ENCODE measurements at regions not wholly inside any gene's neighbourhood (a gene's known extent, or its start where the extent isn't known, plus 50 kb on each side); places are given as distances from the start of the nearest gene placed in this dataset.

DNA sequence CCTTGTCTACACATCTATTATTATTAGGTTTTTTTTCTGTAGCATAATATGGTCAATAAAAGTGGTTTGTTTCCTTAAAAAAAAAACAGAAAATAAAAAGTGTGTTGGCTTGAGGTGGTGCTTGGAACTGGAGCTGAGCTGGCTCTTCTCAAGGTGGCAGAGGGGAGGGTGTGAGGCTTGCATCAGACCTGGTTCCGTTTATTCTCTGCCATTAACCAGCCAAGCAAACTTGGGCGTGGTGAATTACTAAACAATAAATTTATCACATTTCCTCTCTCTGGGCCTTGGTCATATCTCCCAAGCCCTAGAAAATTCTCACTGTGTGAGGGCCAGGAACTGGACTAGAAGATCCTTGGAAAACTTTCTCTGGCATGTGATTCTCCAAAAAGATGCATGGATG lies 427.5 kb upstream of the MKI67 start:
- TF ChIP-seq, protein P1, sequence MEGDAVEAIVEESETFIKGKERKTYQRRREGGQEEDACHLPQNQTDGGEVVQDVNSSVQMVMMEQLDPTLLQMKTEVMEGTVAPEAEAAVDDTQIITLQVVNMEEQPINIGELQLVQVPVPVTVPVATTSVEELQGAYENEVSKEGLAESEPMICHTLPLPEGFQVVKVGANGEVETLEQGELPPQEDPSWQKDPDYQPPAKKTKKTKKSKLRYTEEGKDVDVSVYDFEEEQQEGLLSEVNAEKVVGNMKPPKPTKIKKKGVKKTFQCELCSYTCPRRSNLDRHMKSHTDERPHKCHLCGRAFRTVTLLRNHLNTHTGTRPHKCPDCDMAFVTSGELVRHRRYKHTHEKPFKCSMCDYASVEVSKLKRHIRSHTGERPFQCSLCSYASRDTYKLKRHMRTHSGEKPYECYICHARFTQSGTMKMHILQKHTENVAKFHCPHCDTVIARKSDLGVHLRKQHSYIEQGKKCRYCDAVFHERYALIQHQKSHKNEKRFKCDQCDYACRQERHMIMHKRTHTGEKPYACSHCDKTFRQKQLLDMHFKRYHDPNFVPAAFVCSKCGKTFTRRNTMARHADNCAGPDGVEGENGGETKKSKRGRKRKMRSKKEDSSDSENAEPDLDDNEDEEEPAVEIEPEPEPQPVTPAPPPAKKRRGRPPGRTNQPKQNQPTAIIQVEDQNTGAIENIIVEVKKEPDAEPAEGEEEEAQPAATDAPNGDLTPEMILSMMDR (IDR thresholded peaks at IDR 0.05; ENCODE audit: borderline replicate concordance, insufficient read depth, low read depth, low read length), result no peak
- no peak overlapping the region for H3K4me3 ChIP-seq (ENCODE audit: low read depth, low read length)

DNA sequence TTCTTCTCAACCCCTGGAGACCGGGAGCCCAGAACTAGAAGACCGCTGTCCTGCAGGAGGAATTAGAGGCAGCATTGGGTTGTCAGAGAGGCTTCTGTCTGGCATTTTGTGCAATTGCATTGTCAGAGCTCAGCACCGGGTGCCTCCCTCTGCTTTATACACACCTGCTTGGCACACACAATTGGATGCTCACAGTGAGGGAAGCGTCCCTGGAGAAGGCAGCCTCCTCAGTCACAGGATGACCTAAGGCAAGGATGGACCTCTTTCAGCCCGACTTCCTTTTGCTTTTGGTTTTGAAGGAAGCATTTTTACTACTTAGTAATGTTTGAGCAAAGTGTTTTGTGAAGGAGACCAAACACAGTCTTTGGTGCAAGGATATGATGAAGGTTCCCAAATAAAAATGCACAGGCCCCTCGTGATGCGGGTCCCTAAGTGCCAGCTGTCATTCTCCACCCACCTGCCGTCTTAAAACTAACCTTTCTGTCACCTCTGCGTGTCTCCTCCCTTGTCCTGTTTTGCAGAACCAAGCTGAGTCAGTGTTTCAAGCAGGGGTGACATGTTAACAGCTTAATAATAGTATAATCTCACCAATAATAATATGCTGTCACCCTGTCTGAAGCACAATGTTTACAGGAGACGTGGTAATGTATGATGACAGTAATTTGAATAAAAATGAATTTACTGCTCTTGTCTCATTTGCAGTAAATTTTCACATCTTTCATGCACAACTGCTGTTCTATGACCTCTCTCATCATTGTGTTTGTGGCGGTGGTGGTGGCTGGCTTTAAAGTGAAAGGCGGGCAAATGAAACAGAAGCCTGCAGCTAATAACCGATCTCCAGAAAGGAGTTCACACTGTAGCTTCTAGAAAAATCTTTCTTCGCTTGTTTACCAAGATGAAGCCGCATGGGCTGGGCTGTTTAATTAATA lies 430.2 kb upstream of the MKI67 start:
- H3K4me3 ChIP-seq (ENCODE audit: low read depth, low read length), result no peak overlapping the region
- TF ChIP-seq, protein P1 (IDR thresholded peaks at IDR 0.05; ENCODE audit: borderline replicate concordance, insufficient read depth, low read depth, low read length), result no peak

DNA sequence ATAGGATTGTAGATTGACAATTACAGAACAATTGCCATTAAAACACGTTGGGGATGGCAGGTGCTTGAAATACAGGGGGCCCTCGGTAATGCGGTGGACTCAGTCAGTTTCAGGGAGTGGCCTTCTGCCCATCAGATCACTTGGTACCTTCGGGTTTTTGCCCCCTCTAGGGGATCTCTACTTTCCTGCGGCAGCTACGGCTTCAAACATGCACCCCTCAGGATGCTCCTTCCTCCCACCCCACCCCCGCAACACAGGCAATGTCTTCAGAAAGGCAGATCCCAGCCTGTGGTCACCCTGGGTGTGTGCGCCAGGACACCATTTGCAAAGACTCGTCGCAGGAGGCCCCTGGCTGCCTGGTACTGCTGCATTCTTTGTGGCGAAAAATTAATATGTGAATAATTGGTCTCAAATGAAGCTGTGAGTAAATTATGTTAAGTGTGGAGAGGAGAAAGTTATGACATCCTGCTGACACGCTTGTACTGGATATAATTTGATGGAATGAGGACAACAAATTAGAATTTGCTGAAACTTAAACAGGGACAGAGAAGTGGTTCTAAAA lies 431.0 kb upstream of the MKI67 start:
- TF ChIP-seq, protein P1 (IDR thresholded peaks at IDR 0.05; ENCODE audit: borderline replicate concordance, insufficient read depth, low read depth, low read length), result no peak
- no peak overlapping the region for H3K4me3 ChIP-seq (ENCODE audit: low read depth, low read length)

DNA sequence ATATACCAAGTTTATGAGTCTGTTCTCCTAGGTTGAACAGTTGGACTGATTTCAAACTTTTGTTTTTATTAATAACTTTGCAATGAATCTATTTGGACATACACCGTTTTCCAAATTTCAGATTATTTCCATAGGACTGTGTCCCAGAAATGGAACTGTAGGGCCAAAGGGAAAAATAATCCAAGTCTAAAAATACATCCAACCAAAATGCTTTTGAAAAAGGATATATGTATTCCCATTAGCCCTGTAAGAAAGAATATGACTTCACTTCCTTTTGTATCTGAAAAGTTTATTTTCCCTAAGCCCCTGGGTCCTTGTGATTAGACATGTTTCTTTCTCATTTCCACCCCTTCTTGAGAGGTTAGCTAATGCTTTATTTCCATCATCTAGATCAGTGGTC lies 434.2 kb upstream of the MKI67 start:
- TF ChIP-seq, protein P1 (IDR thresholded peaks at IDR 0.05; ENCODE audit: borderline replicate concordance, insufficient read depth, low read depth, low read length), result no peak
- H3K4me3 ChIP-seq (ENCODE audit: low read depth, low read length), result no peak overlapping the region

DNA sequence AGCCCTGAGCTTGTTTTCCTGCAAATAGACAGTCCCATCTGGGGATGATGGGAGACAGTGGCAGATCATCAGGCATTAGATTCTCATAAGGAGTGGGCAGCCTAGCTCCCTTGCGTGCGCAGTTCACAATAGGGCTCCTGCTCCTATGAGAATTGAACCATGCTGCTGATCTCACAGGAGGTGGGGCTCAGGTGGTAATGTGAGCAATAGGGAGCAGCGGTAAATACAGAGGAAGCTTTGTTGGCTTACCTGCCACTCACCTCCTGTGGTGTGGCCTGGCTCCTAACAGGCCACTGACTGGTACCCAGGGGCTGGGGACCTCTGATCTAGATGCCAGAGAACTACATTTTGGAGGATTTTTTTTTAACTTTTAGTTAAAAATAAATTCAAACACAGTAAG lies 434.8 kb upstream of the MKI67 start:
- no peak overlapping the region for H3K4me3 ChIP-seq (ENCODE audit: low read depth, low read length)
- TF ChIP-seq, protein P1 (IDR thresholded peaks at IDR 0.05; ENCODE audit: borderline replicate concordance, insufficient read depth, low read depth, low read length), result no peak

DNA sequence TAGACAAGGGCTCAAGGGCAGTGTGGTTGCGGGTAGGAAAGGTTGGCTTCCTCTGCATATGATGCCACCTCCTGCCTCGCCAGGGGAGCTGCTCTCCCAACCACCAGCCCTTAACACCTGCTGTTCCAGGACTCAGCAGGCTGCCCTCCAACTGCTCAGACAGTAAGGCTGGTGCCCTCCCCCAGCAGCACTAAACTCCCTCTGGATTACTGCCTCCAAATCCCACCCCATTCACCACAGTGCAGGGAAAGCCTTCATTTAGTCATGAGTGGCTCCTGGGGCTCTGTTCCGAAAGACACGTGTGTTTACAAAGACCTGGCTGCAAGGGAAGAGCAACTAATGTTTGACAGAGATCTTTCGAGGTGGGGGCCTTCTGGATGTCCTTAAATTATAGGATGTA lies 437.2 kb upstream of the MKI67 start:
- no peak overlapping the region for H3K4me3 ChIP-seq (ENCODE audit: low read depth, low read length)
- TF ChIP-seq, protein P1 (IDR thresholded peaks at IDR 0.05; ENCODE audit: borderline replicate concordance, insufficient read depth, low read depth, low read length), result no peak

DNA sequence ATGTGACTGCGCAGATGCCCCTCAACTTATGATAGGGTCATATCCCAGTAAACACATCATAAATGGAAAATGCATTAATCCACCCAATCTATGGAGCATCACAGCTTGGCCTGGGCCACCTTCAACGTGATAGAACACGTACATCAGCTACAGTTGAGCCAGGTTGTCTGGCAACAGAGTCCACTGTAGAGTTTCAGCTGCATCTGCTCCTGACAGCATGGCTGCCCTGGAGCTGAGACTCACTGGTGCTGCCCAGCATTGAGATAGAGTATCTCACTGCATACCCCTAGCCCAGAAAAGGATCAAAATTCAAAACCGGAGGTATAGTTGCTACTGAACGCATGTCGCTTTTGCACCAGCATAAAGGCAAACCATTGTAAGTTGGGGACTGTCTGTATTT lies 437.7 kb upstream of the MKI67 start:
- no peak overlapping the region for H3K4me3 ChIP-seq (ENCODE audit: low read depth, low read length)
- TF ChIP-seq, protein P1 (IDR thresholded peaks at IDR 0.05; ENCODE audit: borderline replicate concordance, insufficient read depth, low read depth, low read length), result no peak
